GM18511 (cell line): ENCODE measurements at regions not wholly inside any gene's neighbourhood (a gene's known extent, or its start where the extent isn't known, plus 50 kb on each side); places are given as distances from the start of the nearest gene placed in this dataset.

Experiments
- ATAC-seq: cut with Tn5 transposase; IDR thresholded peaks from one replicate; pipeline ENCODE4 v1.9.1; 2021; ENCODE audit warnings: mild to moderate bottlenecking, moderate library complexity; ENCODE audit not compliant: unreplicated experiment

DNA sequence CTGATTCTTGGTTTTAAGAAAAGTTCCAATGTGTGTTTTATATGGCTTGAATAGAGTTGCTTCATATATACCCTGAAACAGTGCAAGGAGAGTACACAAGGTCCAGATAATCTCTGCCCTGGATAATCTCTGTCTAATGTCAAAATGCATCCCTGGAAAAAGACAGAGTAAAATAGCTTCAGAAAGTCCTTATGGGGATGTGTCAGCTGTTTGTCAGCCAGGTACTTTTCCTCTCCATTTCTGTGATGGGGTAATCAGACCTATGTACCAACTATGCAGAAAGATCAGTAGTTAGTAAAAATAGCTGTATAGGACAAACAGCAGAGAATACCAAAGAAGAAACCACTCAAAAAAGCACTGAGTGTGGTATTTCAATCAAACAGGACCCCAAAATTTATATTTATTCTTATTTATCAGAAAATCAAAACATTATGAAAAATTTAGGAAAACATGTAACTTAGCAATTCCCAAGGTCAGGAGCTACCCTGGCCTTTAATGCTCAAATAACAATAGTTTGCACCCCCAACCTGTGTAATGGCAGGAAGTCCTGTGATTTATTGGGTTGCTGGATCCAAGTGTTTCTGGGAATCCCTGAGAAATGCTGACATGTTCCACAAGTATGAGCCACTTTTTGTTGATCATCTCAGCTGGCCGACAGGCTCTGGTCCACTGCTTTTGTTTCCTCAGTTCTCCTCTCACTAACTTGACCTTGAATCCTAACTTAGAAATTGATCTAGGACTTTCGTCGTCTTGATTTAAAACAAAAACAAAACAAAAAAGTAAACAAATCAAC is 69.6 kb downstream of the MDH1 start:
- no peak for ATAC-seq

DNA sequence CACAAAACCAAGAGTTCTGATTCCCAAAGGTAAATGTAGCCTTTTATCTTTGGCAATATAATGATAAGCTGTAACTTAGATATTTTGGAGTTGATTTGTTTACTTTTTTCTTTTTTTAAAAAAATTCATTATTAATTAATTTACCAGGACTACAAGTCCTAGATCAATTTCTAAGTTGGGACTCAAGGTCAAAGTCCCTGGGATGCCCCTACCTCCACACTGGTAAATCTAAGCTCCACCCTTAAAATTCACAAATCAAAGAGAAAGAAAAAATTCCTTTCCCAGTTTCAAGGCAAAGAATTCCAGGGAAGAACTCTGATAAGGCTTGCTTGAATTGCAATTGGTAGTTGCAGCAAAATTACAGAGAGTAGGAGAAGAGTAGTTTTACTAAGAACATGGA is 71.3 kb downstream of the MDH1 start:
- ATAC-seq = no peak

DNA sequence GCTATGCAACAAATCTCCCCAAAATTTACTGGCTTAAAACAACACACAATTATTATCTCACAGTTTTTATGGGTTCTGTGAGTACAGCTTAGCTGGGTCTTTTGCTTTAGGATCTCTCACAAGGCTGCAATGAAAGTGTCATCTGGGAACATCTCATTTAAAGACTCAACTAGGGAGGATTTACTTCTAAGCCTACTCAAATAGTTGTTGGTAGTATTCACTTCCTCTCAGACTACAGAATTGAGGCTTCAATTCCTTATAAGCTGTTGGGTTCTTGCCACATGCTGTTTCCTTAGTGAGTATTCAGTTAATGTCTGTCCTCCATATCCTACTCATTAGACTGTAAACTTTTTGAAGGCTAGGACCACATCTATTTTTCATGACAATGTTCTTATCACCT is 72.3 kb downstream of the MDH1 start:
- no peak for ATAC-seq

- no peak for ATAC-seq
Observed at GRCh38 chr2:63662028-63662804, 73.5 kb downstream of the MDH1 start.

GRCh38 chr2:63663013-63663864 is 74.5 kb downstream of the MDH1 start:
- ATAC-seq = no peak

DNA sequence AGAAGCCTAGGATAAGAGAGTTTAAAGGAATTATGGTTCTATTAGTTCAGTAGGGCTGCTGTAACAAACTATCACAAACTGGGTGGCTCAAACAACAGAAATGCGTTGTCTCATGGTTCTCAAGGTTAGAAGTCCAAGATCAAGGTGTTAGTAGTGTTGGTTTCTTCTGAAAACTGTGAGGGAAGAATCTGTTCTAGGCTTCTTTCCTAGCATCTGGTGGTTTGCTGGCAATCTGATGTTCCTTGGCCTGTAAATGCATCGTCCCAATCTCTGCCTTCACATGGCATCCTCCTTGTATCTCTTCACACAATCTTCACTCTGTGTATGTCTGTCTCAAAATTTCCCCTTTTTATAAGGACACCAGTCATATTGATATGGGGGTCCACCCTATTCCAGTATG is 76.3 kb downstream of the MDH1 start:
- no peak for ATAC-seq

- ATAC-seq = no peak
Observed at GRCh38 chr2:63665846-63666475, 77.2 kb downstream of the MDH1 start.

DNA sequence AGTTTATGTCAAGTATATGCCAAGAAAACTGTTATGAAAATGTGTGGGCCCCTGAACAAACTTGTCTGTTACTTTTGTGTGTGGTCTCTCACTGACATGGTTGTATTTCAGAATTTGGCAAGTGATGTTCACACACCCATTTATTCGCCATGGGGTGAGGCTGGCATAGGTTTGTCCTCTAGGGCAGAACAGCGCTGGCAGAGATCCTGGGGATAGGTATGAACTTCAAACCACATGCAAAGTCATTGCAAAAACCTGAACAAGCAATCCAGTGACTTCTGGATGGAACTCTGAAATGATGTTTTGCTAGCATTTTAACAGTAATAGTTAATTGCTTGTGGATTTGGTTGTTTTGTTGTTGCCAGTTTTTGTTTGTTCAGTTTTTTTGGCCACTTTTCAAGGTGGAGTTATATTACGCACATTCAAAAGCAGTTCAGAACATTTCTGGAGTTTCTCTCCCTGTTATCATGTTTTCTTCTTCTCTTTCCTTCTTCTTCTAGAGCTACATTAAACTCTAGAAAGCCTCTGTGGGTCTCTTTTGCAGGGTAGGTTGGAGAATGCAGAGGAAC is 78.5 kb downstream of the MDH1 start:
- ATAC-seq = no peak

DNA sequence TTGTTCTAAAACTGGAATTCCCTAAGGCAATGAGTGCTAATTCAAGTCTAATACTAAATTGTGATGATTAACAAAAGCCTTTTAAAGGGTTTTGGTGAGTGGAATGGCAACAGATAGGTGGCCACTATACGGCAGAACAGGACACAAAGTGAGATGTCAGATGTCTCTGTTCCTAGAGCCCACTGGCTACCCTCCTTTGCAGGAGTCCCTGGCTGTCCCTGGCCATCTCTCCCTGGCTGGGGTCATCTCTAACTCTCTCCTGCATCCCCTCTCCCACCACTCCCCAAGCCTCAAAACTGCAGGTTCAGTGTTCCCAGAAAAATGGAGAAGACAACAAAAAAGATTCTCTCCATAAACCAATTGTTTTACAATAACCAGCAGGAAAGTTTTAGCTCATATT is 79.2 kb downstream of the MDH1 start:
- no peak for ATAC-seq

DNA sequence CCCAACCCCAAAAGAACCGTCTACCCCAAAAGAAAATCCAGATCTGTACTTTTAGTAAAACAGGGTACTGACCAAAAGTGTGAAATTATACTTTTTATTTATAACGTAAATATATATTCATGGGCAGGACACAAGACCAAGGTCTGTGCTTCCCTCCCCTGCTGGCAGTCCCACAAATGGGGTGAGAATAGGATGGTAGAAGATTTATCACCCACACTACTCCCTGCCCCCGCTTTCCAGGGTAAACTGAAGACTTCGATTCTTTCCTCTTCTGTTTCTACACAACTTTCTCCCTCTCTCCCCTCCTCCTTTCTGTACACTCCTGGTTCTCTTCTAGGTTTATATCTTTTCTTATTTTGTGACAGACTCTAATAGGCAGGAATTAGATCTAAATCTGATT is 79.7 kb downstream of the MDH1 start:
- ATAC-seq = no peak

GRCh38 chr2:63669596-63669995 is 80.8 kb downstream of the MDH1 start:
- ATAC-seq = no peak

DNA sequence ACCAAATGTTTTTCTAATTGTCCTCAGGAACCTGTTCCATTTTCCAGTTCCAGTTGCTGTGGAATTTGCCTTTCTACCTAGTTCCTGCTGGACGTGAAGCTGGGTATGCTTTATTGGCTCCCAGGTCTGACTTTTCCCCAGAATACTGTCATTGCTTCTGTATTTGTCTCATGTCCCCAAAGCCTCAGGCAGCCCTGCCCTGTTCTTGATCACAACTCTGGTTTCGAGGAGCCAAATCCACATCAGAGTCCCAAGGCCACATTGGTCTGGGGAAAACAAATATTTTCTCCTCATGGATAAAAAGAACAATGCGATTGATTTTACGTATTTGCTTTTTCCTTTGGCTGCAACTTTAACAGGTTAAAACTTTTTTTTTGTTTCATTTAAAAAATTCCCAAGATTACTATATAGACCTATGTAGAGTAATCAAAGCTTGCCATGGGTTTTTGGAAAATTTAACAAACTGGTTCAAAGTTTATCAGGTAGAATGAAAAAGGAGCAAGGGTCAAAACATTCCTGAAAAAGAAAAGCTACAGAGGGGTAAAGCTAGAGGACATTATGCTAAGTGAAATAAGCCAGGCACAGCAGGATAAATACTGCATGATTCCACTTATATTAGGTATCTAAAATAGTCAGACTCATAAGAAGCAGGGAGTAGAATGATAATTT is 85.2 kb downstream of the MDH1 start:
- ATAC-seq = no peak

DNA sequence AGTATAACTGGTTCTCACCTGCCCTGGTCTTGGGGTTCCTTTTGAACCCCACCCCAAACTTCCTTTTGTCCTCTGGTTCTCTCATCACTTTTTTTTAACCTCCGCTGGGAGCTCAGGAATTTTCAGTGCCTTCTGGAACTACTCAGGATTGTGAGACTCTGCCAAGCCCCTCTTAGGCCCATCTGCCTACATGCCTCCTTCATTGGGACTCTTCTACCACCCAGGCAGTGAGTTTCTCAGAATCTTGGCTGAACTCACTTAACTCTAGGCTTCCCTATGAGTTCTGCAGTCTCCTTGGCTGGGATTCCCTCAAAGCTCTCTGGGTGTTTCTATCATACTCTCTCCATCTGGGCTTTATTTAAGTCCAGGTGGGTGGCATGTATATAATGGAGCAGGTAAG is 86.3 kb downstream of the MDH1 start:
- no peak for ATAC-seq

GRCh38 chr2:63676135-63676534 is 87.4 kb downstream of the MDH1 start:
- ATAC-seq = no peak

DNA sequence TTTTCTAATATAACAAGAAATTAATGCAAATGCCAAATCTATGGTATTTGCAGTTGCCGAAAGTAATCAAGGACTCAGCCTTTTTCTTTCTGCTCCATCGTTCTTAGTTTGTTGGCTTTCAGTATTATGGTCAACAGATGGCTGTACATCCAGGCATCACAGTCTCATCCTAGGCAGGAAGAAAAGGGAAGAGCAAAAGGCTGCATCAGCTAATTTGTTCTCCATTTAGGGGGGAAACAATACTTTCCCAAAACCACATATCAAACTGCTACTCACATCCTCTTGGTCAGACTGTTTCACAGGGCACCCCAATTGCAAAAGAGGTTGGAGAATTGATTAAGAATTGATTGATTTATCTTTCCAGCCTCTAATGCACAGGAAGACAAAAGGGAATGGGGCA is 89.3 kb downstream of the MDH1 start:
- ATAC-seq = no peak

- ATAC-seq = no peak
Observed at GRCh38 chr2:63678551-63678950, 89.8 kb downstream of the MDH1 start.

- no peak for ATAC-seq
Observed at GRCh38 chr2:63679252-63679855, 90.6 kb downstream of the MDH1 start.

GRCh38 chr2:63680455-63680854 is 91.7 kb downstream of the MDH1 start:
- ATAC-seq = no peak

DNA sequence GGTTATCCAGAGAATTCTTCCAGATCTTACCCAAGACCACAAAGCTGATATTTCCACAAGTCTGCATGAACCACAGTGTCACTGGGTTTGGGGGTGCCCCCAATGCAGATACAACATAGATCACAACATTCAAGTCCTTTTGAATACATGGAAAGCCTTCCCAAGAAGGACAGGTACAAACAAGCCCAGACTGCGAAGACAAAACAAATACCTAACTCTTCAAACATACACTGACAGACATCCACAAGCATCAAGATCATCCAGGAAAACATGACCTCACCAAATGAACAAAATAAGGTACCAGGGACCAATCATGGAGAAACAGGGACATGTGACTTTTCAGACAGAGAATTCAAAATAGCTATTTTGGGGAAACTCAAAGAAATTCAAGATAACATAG is 93.1 kb downstream of the MDH1 start:
- ATAC-seq = no peak
